AG09319 (cell line): ENCODE measurements at regions not wholly inside any gene's neighbourhood (a gene's known extent, or its start where the extent isn't known, plus 50 kb on each side); places are given as distances from the start of the nearest gene placed in this dataset.

Experiments used
- DNase-seq: peaks from one replicate; pipeline ENCODE4 v3.0.0-alpha.2; 2010; ENCODE audit warnings: low read depth; ENCODE audit errors: extremely low read depth
- CTCF ChIP-seq: IDR thresholded peaks from 2 replicates; pipeline ENCODE4 v1.5.1; 2011; ENCODE audit warnings: low read depth, mild to moderate bottlenecking, inconsistent platforms, low read length, moderate library complexity

- no peak for DNase-seq
- no peak for TF ChIP-seq CTCF
Observed at GRCh38 chr7:156448918-156449317, 191.7 kb upstream of the RNF32 start.

GRCh38 chr7:156446990-156447389 lies 193.6 kb upstream of the RNF32 start:
- no peak for DNase-seq
- TF ChIP-seq CTCF, result no peak

- no peak for DNase-seq
- TF ChIP-seq CTCF, result no peak
Observed at GRCh38 chr7:156445997-156446761, 194.4 kb upstream of the RNF32 start.

DNA sequence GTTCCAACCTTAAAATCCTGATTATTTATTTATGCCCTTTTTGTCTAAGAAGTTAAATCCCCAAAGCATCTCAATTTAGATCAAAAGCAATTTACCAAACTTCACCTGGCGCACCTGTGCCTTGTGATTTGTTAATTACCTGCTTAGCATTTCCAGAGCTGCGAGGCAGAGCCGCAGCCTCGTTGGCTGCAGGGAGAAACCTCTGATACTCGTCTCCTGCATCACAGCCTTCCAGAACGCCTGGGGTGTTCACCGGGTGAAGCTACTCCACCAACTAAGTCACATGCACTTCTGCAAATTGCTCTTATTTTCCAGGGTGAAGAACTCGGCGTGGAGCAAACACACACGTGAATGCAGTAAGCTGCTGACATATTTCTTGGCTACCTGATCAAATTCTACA lies 198.1 kb upstream of the RNF32 start:
- no peak for TF ChIP-seq CTCF
- DNase-seq, result no peak

DNA sequence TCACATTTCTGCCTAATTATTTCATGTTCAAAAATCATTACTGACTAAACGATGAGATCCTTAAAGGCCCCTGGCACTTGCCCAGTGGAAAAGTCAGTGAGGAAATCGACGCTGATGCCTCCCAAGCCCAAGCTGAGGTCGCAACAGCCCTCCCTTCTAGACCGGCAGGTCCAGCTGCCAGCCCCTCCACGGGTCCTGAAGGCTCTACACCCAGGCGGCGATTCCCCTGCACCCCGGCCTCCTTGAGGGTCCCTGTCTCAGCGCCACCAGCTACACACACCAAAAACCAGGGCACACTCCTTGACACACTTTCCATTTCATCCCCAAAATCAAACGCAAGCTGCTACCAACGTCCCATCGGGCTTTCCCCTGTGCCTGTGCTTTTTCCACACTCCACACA lies 200.1 kb upstream of the RNF32 start:
- no peak for DNase-seq
- TF ChIP-seq CTCF, result no peak

DNA sequence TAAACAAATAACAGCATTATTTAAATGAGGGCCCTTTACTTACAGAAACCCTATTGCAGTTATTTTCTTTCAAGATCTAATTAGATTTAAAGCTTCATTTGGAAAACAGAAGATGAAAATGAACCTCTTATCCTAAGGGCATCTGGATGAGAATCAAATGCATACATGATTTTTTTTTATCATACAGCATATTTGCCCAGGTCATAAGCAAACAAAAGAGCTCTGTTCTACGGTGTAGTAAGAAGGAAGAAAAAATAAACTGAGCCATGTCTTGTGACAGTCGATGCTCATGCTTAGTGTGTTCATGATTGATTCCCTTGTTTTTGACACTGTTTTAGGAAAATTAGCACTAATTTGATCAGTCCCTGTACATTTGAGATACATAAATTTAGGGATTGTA lies 202.6 kb upstream of the RNF32 start:
- DNase-seq, result no peak
- no peak for TF ChIP-seq CTCF

DNA sequence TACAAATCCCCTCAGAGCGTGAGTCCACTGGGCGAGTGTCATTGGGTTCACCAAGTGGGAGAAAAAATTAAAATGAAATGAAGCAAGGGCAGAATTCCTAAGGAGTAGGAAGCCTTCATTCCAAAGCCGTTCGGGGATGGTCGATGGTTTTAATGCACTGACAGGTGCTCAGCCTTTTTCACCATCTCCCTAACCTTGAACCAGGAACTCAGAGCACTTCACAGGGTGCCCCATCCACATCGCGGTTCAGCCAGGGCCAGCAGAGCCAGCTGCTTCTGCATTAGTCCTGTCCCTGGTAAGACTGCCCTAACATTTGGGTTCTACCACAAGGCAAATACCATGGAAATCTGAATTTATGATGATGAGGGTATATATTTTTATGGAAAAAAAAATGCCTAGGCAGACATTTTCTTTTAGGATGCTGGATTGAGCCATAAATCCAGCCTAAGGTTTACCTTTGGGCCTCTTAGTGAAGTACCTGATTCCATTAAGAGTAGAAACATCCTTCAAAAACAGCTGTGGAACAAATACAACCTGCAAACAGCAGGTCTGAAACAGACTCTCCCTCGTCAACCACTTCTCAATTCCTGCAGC lies 203.5 kb upstream of the RNF32 start:
- no peak for DNase-seq
- TF ChIP-seq CTCF, result no peak
